Right ventricle myocardium inferior (tissue), 1 donor: ENCODE measurements at regions not wholly inside any gene's neighbourhood (a gene's known extent, or its start where the extent isn't known, plus 50 kb on each side); places are given as distances from the start of the nearest gene placed in this dataset.

Experiments used
- ATAC-seq: fragments of 200-7000 bp; cut with Tn5 transposase; one replicate; pipeline ENCODE4 v1.9.1; 2020; ENCODE audit warnings: mild to moderate bottlenecking, moderate library complexity
- DNase-seq: peaks from one replicate; pipeline ENCODE4 v3.0.0; 2021; ENCODE audit errors: missing footprints
- intact Hi-C: fragments of 100-400 bp; cut with DNase I; formaldehyde crosslinking; loops from one replicate; pipeline ENCODE4 v1.11.0; 2022
- donor health status: DM: no; HTN: yes; CAD: no; lungs with severe emphysema.

GRCh38 chr4:166519774-166520173 is 646.7 kb downstream of the TLL1 start:
- ATAC-seq (no peak), DNase-seq (no peak)
- intact Hi-C loops = no loop called here

DNA sequence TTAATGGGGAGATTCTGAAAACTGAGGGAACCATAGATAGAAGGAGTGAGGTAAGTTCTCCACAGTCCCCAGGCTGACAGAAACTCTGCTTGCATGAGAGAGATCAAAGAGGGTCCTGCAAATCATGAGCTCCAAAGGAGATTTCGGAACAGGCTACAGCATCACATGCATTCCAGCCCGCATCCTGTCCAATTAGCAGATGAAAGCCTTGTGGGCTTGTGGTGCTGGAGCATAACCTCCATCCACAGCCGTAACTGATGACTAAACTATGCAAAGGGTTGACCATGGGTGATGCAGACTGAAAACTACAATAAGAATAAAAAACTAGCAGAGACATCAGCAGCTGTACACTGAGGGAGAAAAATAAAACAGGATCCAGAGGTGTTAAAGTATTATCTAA is 654.5 kb downstream of the TLL1 start:
- no peak for ATAC-seq

DNA sequence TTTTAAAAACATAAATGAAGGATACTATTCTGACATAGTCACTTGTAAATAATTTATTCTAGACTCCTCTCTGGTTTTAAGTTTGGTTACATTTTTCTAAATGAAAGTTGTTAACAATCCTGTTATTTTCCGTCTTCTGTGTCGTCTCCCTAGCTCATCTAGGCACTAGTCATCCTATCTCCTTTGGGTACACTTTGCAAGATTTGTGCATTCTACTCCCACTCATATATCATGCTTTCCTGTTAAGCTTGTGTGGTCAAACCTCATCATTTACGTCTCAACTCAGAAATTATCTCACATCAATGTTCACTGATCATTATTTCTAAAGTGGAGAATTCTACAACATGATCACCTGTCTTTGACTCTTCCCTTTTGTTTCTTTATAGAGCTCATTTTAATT is 658.7 kb downstream of the TLL1 start:
- ATAC-seq = no peak
- intact Hi-C loops = no loop called here
- DNase-seq = no peak

More for the DNA sequence above, 654.5 kb downstream of the TLL1 start:
- DNase-seq = no peak
- intact Hi-C loops = no loop called here

GRCh38 chr4:166535865-166536264 is 662.8 kb downstream of the TLL1 start:
- ATAC-seq (no peak), DNase-seq (no peak)
- intact Hi-C loops = no loop called here

- ATAC-seq (no peak), DNase-seq (no peak)
- intact Hi-C loops = no loop called here
These were observed 665.5 kb downstream of the TLL1 start for GRCh38 chr4:166538491-166539005.

- ATAC-seq (no peak), DNase-seq (no peak)
- intact Hi-C loops = no loop called here
These were observed 673.0 kb downstream of the TLL1 start for GRCh38 chr4:166546009-166546408.

DNA sequence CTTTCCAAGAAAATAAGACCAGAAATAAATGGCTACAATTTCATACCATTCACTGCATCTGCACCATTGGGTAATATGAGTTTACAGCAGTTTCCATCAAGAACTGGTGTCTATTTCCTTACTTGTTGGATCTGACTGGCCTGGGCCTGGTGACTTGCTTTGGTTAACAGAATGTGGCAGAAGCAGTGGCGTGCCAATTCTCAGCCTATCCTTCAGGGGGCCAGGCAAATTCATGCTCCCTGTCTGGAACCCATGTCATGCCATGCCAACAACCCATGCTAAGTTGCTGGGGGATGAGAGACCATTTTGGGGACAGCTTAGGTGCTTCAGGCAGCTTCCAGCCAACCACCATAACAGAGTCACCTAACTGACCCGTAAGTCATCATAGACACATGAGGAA is 656.7 kb downstream of the SPOCK3 start:
- no peak for ATAC-seq
- intact Hi-C loops = no loop called here
- no peak for DNase-seq

DNA sequence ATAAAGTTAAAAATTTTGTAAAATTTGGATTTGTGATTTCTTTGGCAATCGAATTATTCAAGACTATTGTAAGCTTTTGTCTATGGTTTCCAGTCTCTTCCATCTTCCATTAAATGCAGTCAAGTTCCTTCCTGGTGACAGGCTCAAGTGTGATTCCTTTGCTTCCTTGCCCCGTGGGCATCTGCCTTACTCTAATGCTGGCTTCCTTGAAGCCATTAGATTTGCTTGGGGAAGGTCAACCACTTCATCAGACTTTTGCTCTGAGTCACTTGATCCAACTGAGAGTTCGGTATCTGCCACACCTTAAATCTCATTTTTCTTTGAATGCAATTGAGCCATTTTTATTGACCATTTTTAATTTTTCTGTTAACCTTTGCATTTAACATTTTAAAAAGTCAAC is 648.8 kb downstream of the SPOCK3 start:
- ATAC-seq = no peak
- DNase-seq = no peak
- intact Hi-C loops = no loop called here

GRCh38 chr4:166594326-166594946 is 639.9 kb downstream of the SPOCK3 start:
- ATAC-seq (no peak), DNase-seq (no peak)
- intact Hi-C loops = no loop called here

- intact Hi-C loops = no loop called here
- DNase-seq = no peak
- no peak for ATAC-seq
These were observed 634.0 kb downstream of the SPOCK3 start for GRCh38 chr4:166600264-166600663.

GRCh38 chr4:166602068-166602467 is 632.2 kb downstream of the SPOCK3 start:
- DNase-seq (no peak), ATAC-seq (no peak)
- intact Hi-C loops = no loop called here

- intact Hi-C loops = no loop called here
- no peak for DNase-seq
- ATAC-seq = no peak
These were observed 611.8 kb downstream of the SPOCK3 start for GRCh38 chr4:166622425-166622977.

- no peak for DNase-seq
- intact Hi-C loops = no loop called here
- no peak for ATAC-seq
These were observed 609.2 kb downstream of the SPOCK3 start for GRCh38 chr4:166625018-166625637.

DNA sequence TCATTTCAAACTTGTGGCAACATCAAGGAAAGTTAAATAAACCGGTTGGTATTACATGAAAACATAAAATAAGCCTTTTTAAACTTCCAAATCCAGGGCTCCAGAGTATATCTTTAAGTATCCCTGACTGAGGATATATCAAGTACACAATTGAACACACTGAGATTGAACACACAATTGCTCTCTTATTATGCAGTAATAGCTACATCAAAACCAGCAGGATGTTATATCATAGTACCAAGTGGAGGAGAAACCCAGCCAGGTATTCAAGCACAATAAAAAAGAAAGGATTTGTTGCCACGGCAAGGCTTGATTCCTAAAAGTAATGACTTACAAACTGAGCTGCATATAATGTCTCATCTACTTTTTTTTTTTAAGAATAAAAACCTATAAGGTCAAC is 605.8 kb downstream of the SPOCK3 start:
- ATAC-seq (no peak), DNase-seq (no peak)
- intact Hi-C loops = no loop called here

GRCh38 chr4:166635367-166635766 is 598.9 kb downstream of the SPOCK3 start:
- DNase-seq = no peak
- intact Hi-C loops = no loop called here
- ATAC-seq = no peak

- DNase-seq = no peak
- intact Hi-C loops = no loop called here
- no peak for ATAC-seq
These were observed 596.5 kb downstream of the SPOCK3 start for GRCh38 chr4:166637816-166638215.

DNA sequence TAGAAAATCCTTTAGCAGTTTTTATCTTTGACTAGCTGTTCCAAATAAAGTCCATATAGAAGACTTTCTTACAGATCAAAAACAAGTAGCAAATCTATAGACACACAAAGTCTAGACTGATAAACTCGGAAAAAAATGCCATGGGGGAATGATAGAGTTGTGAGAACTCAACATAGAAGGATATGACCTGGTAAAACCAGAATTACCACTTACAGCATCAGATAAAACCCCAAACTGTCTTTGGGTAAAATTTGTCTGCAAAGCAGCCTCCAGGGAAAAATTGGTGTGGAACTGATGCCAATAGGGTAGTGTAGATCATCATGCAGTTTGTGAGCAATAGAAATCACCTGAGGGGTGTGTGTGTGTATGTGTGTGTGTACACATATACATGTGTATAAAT is 579.1 kb downstream of the SPOCK3 start:
- DNase-seq (no peak), ATAC-seq (no peak)
- intact Hi-C loops = no loop called here

DNA sequence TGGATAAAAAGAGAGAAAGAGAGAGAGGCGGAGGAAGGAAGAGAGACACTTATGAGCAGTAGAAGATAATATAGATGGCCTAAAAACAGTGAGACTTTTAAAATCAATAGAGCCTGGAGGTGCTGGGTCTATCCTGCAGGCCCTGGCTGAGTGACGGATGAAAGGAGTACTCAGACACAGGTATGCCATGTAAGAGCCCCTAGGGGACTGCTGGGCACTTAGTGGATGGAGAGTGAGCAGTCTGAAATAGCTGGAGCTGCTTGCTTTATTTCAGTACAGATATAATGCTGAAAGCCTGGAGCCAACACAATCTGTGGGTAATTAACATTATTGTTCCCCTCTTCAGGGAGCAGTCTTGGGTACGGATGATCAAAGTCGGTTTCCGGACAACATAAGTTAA is 578.6 kb downstream of the SPOCK3 start:
- ATAC-seq (no peak), DNase-seq (no peak)
- intact Hi-C loops = no loop called here

- DNase-seq (no peak), ATAC-seq (no peak)
- intact Hi-C loops = no loop called here
These were observed 577.0 kb downstream of the SPOCK3 start for GRCh38 chr4:166657261-166657660.

DNA sequence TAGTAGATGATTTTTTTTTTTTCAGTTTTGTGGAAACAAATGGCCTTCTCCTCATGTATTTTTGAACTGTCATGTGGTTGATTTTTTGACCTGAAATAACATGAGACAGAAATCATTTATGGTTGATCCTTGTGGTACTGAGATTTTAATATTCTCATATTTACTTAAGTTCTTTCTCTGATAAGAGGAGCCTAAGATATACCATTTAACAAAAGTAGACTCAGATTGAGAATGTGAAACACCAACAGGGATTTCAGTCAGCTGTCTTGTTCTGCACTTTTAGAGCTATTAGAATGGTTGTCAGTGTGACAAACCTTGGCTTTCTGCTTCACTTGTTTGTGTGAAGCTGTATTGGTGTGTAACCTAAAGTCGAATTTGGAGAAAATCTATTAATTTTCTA is 575.7 kb downstream of the SPOCK3 start:
- ATAC-seq = no peak
- intact Hi-C loops = no loop called here
- no peak for DNase-seq
